Coronary artery (tissue), 2 donors: ENCODE measurements at regions not wholly inside any gene's neighbourhood (a gene's known extent, or its start where the extent isn't known, plus 50 kb on each side); places are given as distances from the start of the nearest gene placed in this dataset.

Source experiments
- DNase-seq: peaks from one replicate; pipeline ENCODE4 v3.0.0-alpha.2; 2017; ENCODE audit warnings: low spot score
- H3K27ac ChIP-seq, 2 donors: fragments of 200-600 bp; sonication (generic); one replicate each; pipeline ENCODE4 v1.5.1; 2016 to 2019
- H3K4me3 ChIP-seq: fragments of 200-600 bp; sonication (generic); 2 replicates; pipeline ENCODE4 v1.5.1; 2016; ENCODE audit warnings: mild to moderate bottlenecking, moderate library complexity
- CTCF ChIP-seq: fragments of 200-600 bp; sonication (generic); IDR thresholded peaks from one replicate; pipeline ENCODE4 v1.5.1; 2019; ENCODE audit warnings: antibody characterized with exemption

DNA sequence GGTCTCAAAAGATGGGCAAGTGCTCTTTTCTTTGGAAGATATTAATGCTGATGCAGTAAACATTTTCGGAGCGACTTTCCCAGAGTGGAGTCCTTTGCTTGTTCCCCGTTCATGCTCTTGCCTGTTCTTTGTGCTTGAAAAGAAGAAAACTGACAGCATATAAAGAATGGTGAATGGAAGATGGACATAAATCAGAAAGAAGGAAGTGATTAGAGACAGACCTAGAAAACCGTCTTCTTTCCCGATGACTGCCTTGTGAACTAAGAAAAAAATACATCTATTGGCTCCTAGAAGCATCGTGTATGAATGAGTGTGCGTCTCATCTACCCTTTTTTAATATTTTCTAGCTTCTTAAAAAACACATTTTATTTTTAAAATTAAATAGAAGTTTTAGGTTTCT is 740.1 kb upstream of the FANCL start:
- H3K4me3 ChIP-seq: no peak overlapping the region
- DNase-seq: no peak
- H3K27ac ChIP-seq: no peak overlapping the region
- TF ChIP-seq CTCF: no peak

- Histone ChIP-seq H3K4me3 (no peak overlapping the region), H3K27ac (no peak overlapping the region)
- TF ChIP-seq CTCF: no peak
- no peak for DNase-seq
Observed at GRCh38 chr2:58976375-58977071, 735.4 kb upstream of the FANCL start.

GRCh38 chr2:58974881-58975280 is 733.8 kb upstream of the FANCL start:
- no peak for TF ChIP-seq CTCF
- no peak for DNase-seq
- H3K27ac ChIP-seq: no peak overlapping the region
- H3K4me3 ChIP-seq: no peak overlapping the region

GRCh38 chr2:58974426-58974825 is 733.3 kb upstream of the FANCL start:
- no peak overlapping the region for H3K27ac ChIP-seq
- no peak overlapping the region for H3K4me3 ChIP-seq
- DNase-seq: no peak
- TF ChIP-seq CTCF: no peak

GRCh38 chr2:58973811-58974281 is 732.7 kb upstream of the FANCL start:
- no peak for DNase-seq
- H3K4me3 ChIP-seq: no peak overlapping the region
- no peak for TF ChIP-seq CTCF
- H3K27ac ChIP-seq: no peak overlapping the region

DNA sequence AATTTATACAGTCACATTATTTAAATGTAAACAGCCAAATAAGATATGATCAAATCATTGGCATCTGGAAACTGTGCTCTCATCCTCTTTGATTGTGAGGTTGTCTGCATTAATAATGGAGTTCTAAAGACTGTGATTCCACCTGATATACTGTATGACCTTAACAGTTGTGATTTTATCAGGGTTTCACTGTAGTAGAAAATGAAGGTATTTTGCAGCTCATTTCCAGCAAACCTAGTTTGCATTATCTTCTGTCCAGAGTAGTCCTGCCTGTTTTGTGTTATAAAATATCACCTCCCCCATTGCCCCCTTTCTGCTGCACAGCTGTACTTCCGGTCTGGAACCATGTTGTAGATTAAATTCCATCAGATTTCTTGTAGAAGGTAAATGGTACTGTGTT is 731.6 kb upstream of the FANCL start:
- DNase-seq: no peak
- TF ChIP-seq CTCF: no peak
- H3K27ac ChIP-seq: no peak overlapping the region
- no peak overlapping the region for H3K4me3 ChIP-seq

- Histone ChIP-seq H3K4me3 (no peak overlapping the region), H3K27ac (no peak overlapping the region)
- no peak for DNase-seq
- TF ChIP-seq CTCF: no peak
Observed at GRCh38 chr2:58971511-58972360, 730.6 kb upstream of the FANCL start.
